ENCODE measurements at regions not wholly inside any gene's neighbourhood (a gene's known extent, or its start where the extent isn't known, plus 50 kb on each side); places are given as distances from the start of the nearest gene placed in this dataset.

DNA sequence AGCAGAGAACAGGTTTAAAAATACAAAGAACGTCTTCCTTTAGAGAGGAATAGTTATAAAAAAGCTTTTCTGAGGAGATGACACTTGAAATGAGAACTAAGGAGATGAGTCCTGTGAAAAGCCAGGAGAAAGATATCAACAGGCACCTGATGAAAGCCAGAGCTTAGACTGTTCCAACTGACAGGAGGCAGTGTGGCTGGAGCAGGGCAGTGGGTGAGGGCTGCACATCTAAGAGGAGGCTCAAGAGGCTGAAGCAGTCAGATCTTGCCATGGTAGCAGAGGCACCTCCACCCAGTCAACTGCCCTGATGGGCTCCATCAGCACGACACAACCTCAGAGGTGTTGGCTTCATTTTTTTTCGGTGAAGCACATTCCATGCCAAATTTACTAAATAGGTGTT lies 445.3 kb downstream of the ADGRL2 start:
- CTCF ChIA-PET: no interaction called here
- no peaks in the 10 kb centered on the region for H3K27me3 Mint-ChIP-seq

DNA sequence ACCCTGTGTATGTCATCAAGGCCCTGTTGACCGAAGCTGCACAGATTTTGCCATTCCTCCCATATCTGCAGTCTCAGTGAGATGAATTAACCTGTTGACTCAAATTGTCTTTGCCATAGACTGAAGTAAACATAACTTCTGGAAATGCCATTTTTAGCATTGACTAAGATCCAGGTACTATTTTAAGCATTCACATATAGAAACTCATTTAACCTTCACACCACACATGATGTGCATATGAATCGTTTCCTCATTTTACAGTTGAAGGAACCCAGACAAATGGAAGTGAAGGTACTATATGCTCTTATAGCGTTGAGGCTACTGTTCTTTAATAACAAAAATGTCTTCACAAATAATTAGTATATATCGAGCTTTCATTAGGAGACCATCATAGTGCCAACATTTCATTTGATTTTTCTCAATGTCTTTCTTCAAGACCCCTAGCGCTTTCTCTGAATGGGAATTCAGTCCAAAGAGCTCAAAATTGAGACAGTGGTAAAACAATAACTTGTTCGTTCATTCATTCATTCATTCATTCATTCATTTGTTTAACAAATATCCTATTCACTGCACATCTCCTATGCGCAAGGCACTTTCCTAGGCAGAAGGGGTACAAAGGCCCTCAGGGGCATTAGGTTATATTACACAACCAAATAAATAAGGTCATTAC lies 444.7 kb downstream of the ADGRL2 start:
- no peak overlapping the region for H3K27ac Mint-ChIP-seq

More for the DNA sequence above, 445.3 kb downstream of the ADGRL2 start:
- no peak for ATAC-seq
- Mint-ChIP-seq H3K4me1 (no peaks in the 10 kb centered on the region), H3K27ac (no peak overlapping the region), H3K4me3 (no peak overlapping the region), H3K36me3 (no peaks in the 10 kb centered on the region), H3K9me3 (ENCODE audit: low read depth) (peaks cover 5% of the 10 kb centered on the region)
- DNase-seq: no peak

DNA sequence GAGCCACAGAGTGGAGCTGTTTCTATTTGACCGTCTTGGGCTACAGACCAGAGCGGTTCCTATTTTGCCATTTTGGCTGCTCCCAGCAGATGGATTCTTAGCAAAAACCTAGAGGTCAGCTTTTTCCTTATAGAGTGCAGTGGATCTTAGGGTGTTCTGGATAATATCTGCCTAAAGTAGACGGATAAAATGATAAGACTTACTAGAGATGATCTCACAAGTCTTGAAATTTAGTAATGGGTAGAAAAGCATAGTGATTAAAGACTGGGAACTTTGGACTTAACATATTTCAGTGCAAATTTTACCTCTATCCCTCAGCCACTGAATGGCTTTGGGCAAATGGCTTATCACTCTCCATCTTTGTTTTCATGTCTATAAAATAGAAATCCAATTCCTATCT lies 439.8 kb downstream of the ADGRL2 start:
- Mint-ChIP-seq H3K4me3 (no peak overlapping the region), H3K27me3 (no peaks in the 10 kb centered on the region)

More for the DNA sequence above, 444.7 kb downstream of the ADGRL2 start:
- Mint-ChIP-seq H3K4me3 (no peak overlapping the region), H3K36me3 (no peaks in the 10 kb centered on the region), H3K4me1 (no peaks in the 10 kb centered on the region), H3K27me3 (no peaks in the 10 kb centered on the region), H3K9me3 (ENCODE audit: low read depth) (peaks cover 5% of the 10 kb centered on the region)
- CTCF ChIA-PET: no interaction called here
- no peak for ATAC-seq
- DNase-seq: no peak

DNA sequence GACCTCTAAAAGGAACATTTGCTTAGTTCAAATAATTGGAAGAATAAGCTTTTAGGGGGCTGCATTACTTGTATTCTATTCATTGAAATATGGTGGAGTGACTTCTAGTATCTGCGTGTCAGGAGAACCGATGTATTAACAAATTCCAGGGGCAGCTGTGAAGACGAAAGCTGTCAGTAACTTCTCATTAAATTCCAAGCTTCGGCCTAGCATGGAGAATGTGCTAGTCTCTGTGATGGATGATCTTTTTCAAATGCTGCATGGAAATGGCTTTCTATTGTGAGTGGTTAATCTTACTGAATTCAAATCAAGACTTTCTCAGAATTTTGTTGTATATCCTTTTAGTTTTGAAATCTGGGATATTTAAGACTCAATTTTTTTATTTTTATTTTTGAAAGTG lies 429.9 kb downstream of the ADGRL2 start:
- Mint-ChIP-seq H3K4me1 (no peaks in the 10 kb centered on the region), H3K9me3 (ENCODE audit: low read depth) (peaks cover 6% of the 10 kb centered on the region), H3K27ac (no peak overlapping the region), H3K27me3 (no peaks in the 10 kb centered on the region), H3K4me3 (no peak overlapping the region), H3K36me3 (no peaks in the 10 kb centered on the region)
- DNase-seq (no peak), ATAC-seq (no peak)
- CTCF ChIA-PET: no interaction called here

More for the DNA sequence above, 439.8 kb downstream of the ADGRL2 start:
- ATAC-seq: no peak
- no peak overlapping the region for H3K27ac Mint-ChIP-seq
- no peaks in the 10 kb centered on the region for H3K36me3 Mint-ChIP-seq
- H3K9me3 Mint-ChIP-seq (ENCODE audit: low read depth): peaks cover 9% of the 10 kb centered on the region
- DNase-seq: no peak
- CTCF ChIA-PET: no interaction called here
- H3K4me1 Mint-ChIP-seq: no peaks in the 10 kb centered on the region

DNA sequence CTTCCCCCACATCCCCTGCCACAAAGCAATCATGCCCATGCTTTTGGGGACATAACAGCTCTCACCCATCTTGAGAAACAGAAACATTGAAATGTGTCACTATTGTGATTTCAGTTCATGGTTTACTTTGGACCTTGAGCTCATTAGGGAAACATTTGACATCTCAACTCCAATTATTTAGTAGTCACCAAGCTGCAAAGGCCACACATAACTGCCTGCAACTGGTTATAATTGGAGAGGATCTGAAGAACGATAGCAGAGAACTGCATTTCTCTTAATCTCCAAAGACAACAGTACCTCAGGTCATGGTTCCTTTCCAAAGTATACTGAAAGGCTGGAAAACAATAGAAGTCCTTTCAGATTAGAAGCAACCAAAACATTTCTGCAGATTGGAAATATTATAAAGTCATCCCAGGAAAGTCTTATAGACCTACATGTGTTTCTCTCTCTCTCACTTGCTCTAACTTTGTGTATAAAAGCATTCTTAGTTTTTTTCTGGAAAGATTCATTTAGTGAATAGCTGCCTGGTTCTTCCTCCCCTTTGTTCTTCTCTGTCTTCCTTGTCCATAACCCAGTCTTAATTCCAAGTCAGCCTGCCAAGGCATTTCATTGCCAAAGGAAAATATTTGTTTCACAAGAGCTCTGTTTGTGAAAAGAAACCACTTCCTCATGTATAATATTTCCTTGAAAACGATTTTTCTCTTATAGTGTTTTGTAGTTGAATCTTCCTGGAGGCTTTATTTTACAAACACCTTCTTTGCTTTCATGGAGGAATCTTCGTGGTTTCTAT lies 426.8 kb downstream of the ADGRL2 start:
- H3K27me3 Mint-ChIP-seq: no peaks in the 10 kb centered on the region
- no peak overlapping the region for H3K4me3 Mint-ChIP-seq
- H3K36me3 Mint-ChIP-seq: no peaks in the 10 kb centered on the region
- peaks cover 2% of the 10 kb centered on the region for H3K9me3 Mint-ChIP-seq (ENCODE audit: low read depth)
- peaks cover 1% of the 10 kb centered on the region for H3K4me1 Mint-ChIP-seq
- CTCF ChIA-PET: no interaction called here
- ATAC-seq (no peak), DNase-seq (no peak)
- no peak overlapping the region for H3K27ac Mint-ChIP-seq

DNA sequence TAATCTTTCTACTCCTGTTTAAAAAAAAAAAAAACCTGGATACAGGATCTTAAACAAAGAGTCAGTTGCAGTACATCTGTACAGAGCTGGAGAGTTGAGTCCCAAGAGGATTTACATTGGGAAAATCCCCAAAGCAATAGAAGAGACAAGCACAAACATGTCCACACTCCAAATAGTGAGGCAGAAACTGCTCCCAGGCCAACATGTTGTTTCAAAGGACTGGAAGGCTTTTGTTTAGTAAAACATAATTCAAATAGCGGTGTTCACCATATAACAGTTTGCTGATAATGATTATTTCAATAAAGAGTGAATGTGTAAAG lies 425.4 kb downstream of the ADGRL2 start:
- H3K9me3 Mint-ChIP-seq (ENCODE audit: low read depth): peaks cover 2% of the 10 kb centered on the region
- DNase-seq (no peak), ATAC-seq (no peak)
- no peaks in the 10 kb centered on the region for H3K36me3 Mint-ChIP-seq
- no peaks in the 10 kb centered on the region for H3K27me3 Mint-ChIP-seq
- H3K4me1 Mint-ChIP-seq: peaks cover 1% of the 10 kb centered on the region
- H3K4me3 Mint-ChIP-seq: no peak overlapping the region
- no peak overlapping the region for H3K27ac Mint-ChIP-seq
- CTCF ChIA-PET: no interaction called here

DNA sequence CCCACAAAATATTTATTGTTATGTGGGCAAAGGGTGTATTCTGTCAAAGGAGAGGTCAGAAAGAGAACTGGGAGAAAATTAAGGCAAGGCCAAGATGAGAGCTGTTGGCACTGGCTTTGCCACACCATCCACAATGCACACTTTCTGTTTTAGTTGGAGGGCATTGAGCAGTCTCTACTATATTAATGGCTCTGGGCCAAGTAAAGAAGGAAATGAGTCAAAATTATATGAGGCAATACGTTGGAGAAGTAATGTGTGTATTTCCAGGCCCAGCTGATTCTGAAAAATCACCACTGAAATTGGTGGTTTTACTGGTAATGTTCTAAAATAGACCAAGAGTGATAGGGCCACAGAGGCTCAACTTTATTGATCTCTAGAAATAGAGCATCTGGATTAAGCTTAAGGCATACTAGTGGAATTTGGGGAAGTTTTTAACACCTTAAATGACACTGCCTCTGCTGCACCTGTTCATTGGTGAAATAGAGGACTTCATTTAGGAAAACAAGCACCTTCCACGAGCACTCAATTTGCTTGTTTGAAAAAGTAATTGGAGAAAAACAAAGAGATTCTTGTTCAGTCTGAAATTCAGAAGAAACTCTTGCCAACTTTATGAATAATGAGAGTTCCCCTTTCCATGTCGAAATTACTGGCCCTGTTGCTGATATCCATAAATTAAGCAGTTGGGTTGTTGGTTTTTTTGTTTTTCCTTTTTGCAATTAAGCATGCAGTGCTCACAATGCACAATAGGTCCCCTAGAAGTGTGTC lies 424.9 kb downstream of the ADGRL2 start:
- ATAC-seq: no peak
- DNase-seq: no peak
- Mint-ChIP-seq H3K9me3 (ENCODE audit: low read depth) (peaks cover 4% of the 10 kb centered on the region), H3K27ac (no peak overlapping the region), H3K4me3 (no peak overlapping the region), H3K4me1 (peaks cover 1% of the 10 kb centered on the region), H3K27me3 (no peaks in the 10 kb centered on the region), H3K36me3 (no peaks in the 10 kb centered on the region)
- CTCF ChIA-PET: no interaction called here

DNA sequence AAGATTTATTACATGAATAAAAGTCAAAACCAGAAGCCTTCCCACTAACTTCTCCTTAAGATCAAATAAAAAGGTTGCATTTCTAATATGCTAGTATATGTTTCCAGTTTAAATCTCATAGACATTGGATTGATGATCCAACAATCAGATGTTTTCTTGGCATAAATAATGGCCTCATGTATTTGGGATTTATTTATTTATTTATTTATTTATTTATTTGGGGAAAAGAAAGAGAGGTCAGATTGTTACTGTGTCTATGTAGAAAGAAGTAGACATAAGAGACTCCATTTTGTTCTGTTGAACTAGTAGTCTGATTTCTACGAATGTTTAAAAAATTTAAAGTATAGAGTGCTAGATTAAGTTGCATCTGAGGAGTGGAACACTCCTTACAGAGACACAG lies 422.4 kb downstream of the ADGRL2 start:
- H3K27ac Mint-ChIP-seq: no peak overlapping the region
- no peak overlapping the region for H3K4me3 Mint-ChIP-seq
- ATAC-seq: no peak
- peaks cover 1% of the 10 kb centered on the region for H3K4me1 Mint-ChIP-seq
- no peaks in the 10 kb centered on the region for H3K27me3 Mint-ChIP-seq
- DNase-seq: no peak
- no peaks in the 10 kb centered on the region for H3K36me3 Mint-ChIP-seq
- CTCF ChIA-PET: no interaction called here
- peaks cover 5% of the 10 kb centered on the region for H3K9me3 Mint-ChIP-seq (ENCODE audit: low read depth)

DNA sequence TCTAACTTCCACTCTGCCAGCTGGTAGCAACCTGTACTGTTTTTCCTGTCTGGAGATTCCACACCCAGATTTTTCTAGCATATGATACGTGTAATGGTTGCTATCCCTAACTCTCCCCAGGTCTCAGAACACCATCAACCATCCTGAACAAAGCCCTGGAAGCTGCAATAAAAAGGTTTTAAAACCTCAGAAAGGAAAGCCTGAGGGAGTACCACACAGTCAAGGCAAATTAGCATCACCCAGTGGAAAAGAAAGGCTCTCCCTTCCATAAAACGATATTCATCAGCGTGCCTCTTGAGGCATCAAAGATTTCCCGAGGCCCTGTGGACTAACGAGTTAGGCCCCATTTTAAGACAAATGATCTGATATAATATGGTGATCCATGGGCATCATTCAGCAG lies 421.0 kb downstream of the ADGRL2 start:
- Mint-ChIP-seq H3K27ac (no peak overlapping the region), H3K4me3 (no peak overlapping the region), H3K36me3 (no peaks in the 10 kb centered on the region), H3K4me1 (peaks cover 1% of the 10 kb centered on the region), H3K9me3 (ENCODE audit: low read depth) (peaks cover 5% of the 10 kb centered on the region), H3K27me3 (no peaks in the 10 kb centered on the region)
- ATAC-seq: no peak
- no peak for DNase-seq
- CTCF ChIA-PET: no interaction called here

DNA sequence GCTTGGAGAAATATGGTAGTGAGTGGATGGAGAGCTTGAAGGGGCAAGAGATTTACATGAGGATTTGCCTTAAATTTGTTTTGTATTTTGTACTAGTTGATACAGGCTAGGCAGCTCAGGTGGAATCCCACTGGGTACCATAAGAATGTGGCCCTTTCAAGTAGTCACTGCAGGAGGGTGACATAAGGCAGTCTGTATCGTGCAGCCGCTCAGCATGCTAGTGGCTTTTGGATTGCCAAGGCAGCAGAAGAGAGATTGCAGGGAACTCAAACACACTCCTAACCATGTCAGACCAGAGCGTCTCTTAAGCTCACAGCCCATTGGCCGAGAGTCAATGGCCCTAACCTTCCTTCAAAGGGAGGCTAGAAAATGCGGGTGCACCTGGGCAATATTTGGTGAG lies 420.0 kb downstream of the ADGRL2 start:
- no peak for ATAC-seq
- no peaks in the 10 kb centered on the region for H3K36me3 Mint-ChIP-seq
- H3K27me3 Mint-ChIP-seq: no peaks in the 10 kb centered on the region
- DNase-seq: no peak
- CTCF ChIA-PET: no interaction called here
- peaks cover 1% of the 10 kb centered on the region for H3K4me1 Mint-ChIP-seq
- no peak overlapping the region for H3K4me3 Mint-ChIP-seq
- peaks cover 5% of the 10 kb centered on the region for H3K9me3 Mint-ChIP-seq (ENCODE audit: low read depth)
- H3K27ac Mint-ChIP-seq: no peak overlapping the region

DNA sequence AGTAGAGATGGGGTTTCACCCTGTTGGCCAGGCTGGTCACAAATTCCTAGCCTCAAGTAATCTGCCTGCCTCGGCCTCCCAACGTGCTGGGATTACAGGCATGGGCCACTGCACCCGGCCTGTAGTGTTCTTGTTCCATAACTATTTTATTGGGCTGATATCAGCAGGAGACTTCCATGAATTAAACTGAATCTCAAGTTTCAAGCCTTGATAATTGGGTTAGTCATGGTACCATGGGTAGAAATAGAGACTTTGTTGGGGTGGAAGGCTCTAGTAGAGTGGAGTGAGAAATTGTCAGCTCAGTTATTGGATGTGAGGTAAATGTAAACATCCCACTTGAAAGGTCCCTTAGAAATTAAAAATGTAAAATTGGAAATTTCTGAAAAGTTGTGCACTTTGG lies 419.1 kb downstream of the ADGRL2 start:
- Mint-ChIP-seq H3K4me3 (no peak overlapping the region), H3K27me3 (no peaks in the 10 kb centered on the region), H3K36me3 (no peaks in the 10 kb centered on the region), H3K9me3 (ENCODE audit: low read depth) (peaks cover 5% of the 10 kb centered on the region), H3K27ac (no peak overlapping the region), H3K4me1 (no peaks in the 10 kb centered on the region)
- ATAC-seq: no peak
- no peak for DNase-seq
- CTCF ChIA-PET: no interaction called here

DNA sequence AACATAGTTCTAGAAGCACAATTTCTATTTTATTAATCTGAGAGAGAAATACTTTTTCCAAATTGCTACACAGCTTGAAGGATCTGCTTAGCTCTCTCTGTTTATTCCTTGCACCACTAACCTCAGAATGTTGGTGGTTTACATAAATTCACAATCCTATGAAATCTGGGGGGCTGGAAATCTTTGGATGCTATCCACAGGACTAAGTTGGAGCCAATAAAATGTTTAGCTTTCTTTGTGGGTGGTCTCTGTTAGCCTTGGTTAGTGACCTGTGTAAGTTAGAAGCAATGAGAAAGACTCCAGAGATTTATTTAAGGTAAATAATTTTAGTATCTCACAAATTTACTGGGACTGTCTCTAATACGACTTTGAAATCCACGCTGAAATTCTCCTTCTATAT lies 418.1 kb downstream of the ADGRL2 start:
- DNase-seq (no peak), ATAC-seq (no peak)
- Mint-ChIP-seq H3K36me3 (no peaks in the 10 kb centered on the region), H3K4me3 (no peak overlapping the region), H3K9me3 (ENCODE audit: low read depth) (peaks cover 5% of the 10 kb centered on the region), H3K27ac (no peak overlapping the region), H3K27me3 (no peaks in the 10 kb centered on the region), H3K4me1 (no peaks in the 10 kb centered on the region)
- CTCF ChIA-PET: no interaction called here

DNA sequence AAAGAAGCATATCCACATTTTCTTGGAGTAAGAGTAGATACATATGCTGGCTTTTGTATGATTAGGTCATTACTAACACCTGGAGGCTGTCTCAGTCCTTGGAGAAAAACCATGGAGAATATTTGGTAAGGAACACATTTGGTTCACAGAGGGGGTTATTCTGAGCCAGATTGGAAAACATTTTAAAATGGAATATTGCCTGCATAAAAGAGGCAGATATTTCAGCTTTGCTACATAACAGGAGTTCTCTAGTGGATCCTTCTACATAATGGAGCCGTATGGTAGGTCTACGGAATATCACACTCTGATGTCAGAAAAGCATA lies 415.1 kb downstream of the ADGRL2 start:
- ATAC-seq (no peak), DNase-seq (no peak)
- Mint-ChIP-seq H3K36me3 (no peaks in the 10 kb centered on the region), H3K27me3 (no peaks in the 10 kb centered on the region), H3K4me3 (no peak overlapping the region), H3K9me3 (ENCODE audit: low read depth) (peaks cover 5% of the 10 kb centered on the region), H3K27ac (no peak overlapping the region), H3K4me1 (no peaks in the 10 kb centered on the region)
- CTCF ChIA-PET: no interaction called here

Measured in activated CD8-positive, alpha-beta memory T cell treated with anti-CD3 and anti-CD28 coated beads, Interleukin-2, amount 10 ng/mL, durations not matched to agents 7 days and 5 days (primary cell).